Peyer's patch (tissue), 4 donors: ENCODE measurements at regions not wholly inside any gene's neighbourhood (a gene's known extent, or its start where the extent isn't known, plus 50 kb on each side); places are given as distances from the start of the nearest gene placed in this dataset.

Source experiments
- DNase-seq, 3 donors: peaks; one replicate each; pipeline ENCODE4 v3.0.0-alpha.2; 2017 to 2019
- H3K27ac ChIP-seq, 4 donors: fragments of 200-600 bp; sonication (generic); one replicate each; pipeline ENCODE4 v1.5.1; 2016 to 2019
- H3K27me3 ChIP-seq, 2 donors: fragments of 200-600 bp; sonication (generic); one replicate each; pipeline ENCODE4 v1.5.1; 2019
- H3K36me3 ChIP-seq, 3 donors: fragments of 200-600 bp; sonication (generic); one replicate each; pipeline ENCODE4 v1.5.1; 2016 to 2019
- H3K4me1 ChIP-seq, 4 donors: fragments of 200-600 bp; sonication (generic); one replicate each; pipeline ENCODE4 v1.5.1; 2016 to 2019
- H3K4me3 ChIP-seq, 4 donors: fragments of 200-600 bp; sonication (generic); 1 replicate in 3 of 4; 2 replicates in 1 of 4; pipeline ENCODE4 v1.5.1; 2016 to 2019; ENCODE audit warnings: mild to moderate bottlenecking in 1 of 4
- H3K9me3 ChIP-seq, 4 donors: fragments of 200-600 bp; sonication (generic); one replicate each; pipeline ENCODE4 v1.5.1; 2016 to 2019; ENCODE audit warnings: mild to moderate bottlenecking in 1 of 4
- POLR2A ChIP-seq, 2 donors: fragments of 450-650 bp; IDR thresholded peaks; one replicate each; pipeline ENCODE4 v1.5.1; 2017; ENCODE audit warnings: antibody characterized with exemption in 2 of 2, mild to moderate bottlenecking in 2 of 2, moderate library complexity in 2 of 2
- TF ChIP-seq, protein P1 (sequence below), 6 experiments: fragments of 450-650 bp in 4 of 6; fragments of 200-600 bp in 2 of 6; sonication (generic) in 1 of 6; IDR thresholded peaks; one replicate each; pipeline ENCODE4 v1.5.1; 2017 to 2019; ENCODE audit warnings: antibody characterized with exemption in 6 of 6, mild to moderate bottlenecking in 3 of 6, moderate library complexity in 1 of 6

DNA sequence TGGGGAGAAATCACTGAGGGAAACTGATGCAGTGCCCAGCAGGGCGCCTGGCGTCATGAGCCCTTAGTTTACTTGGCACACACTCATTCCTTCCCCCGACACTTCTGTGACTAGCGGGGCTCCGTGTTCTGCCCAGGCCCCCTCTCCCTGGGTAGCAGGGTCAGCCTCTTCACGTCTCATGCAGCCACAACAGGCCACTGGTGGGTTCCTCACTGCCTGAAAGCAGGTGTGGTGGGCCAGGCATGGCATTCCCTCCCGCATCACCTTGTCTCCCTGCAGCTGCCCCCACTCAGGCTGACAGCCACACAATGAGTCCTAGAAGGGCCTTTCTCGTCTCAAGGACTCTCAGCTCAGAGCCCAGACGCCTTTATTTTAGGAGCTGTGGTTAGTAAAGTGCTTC lies 51.1 kb upstream of the CPLX2 start:
- no peak for DNase-seq
- Histone ChIP-seq H3K36me3 (no peaks in the 10 kb centered on the region), H3K4me3 (no peak overlapping the region), H3K27ac (no peak overlapping the region), H3K9me3 (no peaks in the 10 kb centered on the region), H3K27me3 (no peaks in the 10 kb centered on the region), H3K4me1 (no peaks in the 10 kb centered on the region)
- TF ChIP-seq POLR2A (IDR thresholded peaks at IDR 0.05): no peak
- TF ChIP-seq, protein P1, sequence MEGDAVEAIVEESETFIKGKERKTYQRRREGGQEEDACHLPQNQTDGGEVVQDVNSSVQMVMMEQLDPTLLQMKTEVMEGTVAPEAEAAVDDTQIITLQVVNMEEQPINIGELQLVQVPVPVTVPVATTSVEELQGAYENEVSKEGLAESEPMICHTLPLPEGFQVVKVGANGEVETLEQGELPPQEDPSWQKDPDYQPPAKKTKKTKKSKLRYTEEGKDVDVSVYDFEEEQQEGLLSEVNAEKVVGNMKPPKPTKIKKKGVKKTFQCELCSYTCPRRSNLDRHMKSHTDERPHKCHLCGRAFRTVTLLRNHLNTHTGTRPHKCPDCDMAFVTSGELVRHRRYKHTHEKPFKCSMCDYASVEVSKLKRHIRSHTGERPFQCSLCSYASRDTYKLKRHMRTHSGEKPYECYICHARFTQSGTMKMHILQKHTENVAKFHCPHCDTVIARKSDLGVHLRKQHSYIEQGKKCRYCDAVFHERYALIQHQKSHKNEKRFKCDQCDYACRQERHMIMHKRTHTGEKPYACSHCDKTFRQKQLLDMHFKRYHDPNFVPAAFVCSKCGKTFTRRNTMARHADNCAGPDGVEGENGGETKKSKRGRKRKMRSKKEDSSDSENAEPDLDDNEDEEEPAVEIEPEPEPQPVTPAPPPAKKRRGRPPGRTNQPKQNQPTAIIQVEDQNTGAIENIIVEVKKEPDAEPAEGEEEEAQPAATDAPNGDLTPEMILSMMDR (IDR thresholded peaks at IDR 0.05): no peak
